HCT116 (cell line): ENCODE measurements at regions not wholly inside any gene's neighbourhood (a gene's known extent, or its start where the extent isn't known, plus 50 kb on each side); places are given as distances from the start of the nearest gene placed in this dataset.

Experiments used
- ATAC-seq: fragments of 200-7000 bp; cut with Tn5 transposase; 2 replicates; pipeline ENCODE4 v1.9.1; 2020; ENCODE audit warnings: mild to moderate bottlenecking, moderate library complexity
- BruUV-seq: library from RNA; stranded (reverse); fragments of 400-500 nt; replicated peaks from 2 replicates; lab custom pipeline; 2021; lab: Mats Ljungman, UMichigan
- CTCF ChIA-PET: fragments of 300-600 bp; sonication (Branson Sonifier 250); formaldehyde crosslinking; loops from one replicate; lab custom pipeline; 2021; ENCODE audit warnings: antibody characterized with exemption; lab: Charles Lee
- POLR2A ChIA-PET: fragments of 300-600, 350-600 bp; sonication (Branson Sonifier 250); formaldehyde crosslinking; loops from one replicate; lab custom pipeline; 2021; ENCODE audit warnings: antibody characterized with exemption; lab: Charles Lee
- RAD21 ChIA-PET, 2 experiments: fragments of 300-600 bp; sonication (Branson Sonifier 250); formaldehyde crosslinking; loops; one replicate each; lab custom pipeline; 2023; ENCODE audit warnings: low total read pairs in 2 of 2; ENCODE audit not compliant: uncharacterized antibody in 2 of 2, unreplicated experiment in 2 of 2, low non-redundant PET in 1 of 2; lab: Charles Lee
- DNase-seq: peaks from one replicate; pipeline ENCODE4 v3.0.0-alpha.2; 2010; ENCODE audit warnings: low read depth, low spot score
- H2AFZ ChIP-seq: fragments of 200-600 bp; shearing (Covaris generic), sonication (generic); 2 replicates; pipeline ENCODE4 v1.6.1; 2017; ENCODE audit warnings: low read depth, mixed run types, mixed read lengths, antibody characterized with exemption, low read length; ENCODE audit not compliant: poor library complexity, severe bottlenecking
- H3K27ac ChIP-seq: 2 replicates; pipeline ENCODE4 v1.5.1; 2012; ENCODE audit warnings: low read depth, low read length
- H3K27me3 ChIP-seq: fragments of 200-600 bp; sonication (generic); 2 replicates; pipeline ENCODE4 v1.6.1; 2016; ENCODE audit warnings: mixed run types, low read length, mixed read lengths; ENCODE audit not compliant: insufficient read depth
- H3K36me3 ChIP-seq, 2 experiments: fragments of 200-500 bp in 1 of 2; fragments of 200-600 bp in 1 of 2; sonication (Bioruptor generic) in 1 of 2; sonication (generic) in 1 of 2; 2 replicates each; pipeline versions ENCODE4 v1.5.1 to v1.6.1; 2014 to 2016; ENCODE audit warnings: low read length in 2 of 2, inconsistent platforms in 1 of 2, mixed read lengths in 1 of 2, mixed run types in 1 of 2; ENCODE audit not compliant: insufficient read depth in 2 of 2, control insufficient read depth in 1 of 2
- H3K4me1 ChIP-seq, 2 experiments: fragments of 200-600 bp in 1 of 2; sonication (generic) in 1 of 2; 2 replicates each; pipeline versions ENCODE4 v1.5.1 to v1.6.1; 2012 to 2017; ENCODE audit warnings: low read length in 2 of 2, inconsistent platforms in 1 of 2, mild to moderate bottlenecking in 1 of 2, mixed read lengths in 1 of 2, mixed run types in 1 of 2, moderate library complexity in 1 of 2; ENCODE audit not compliant: insufficient read depth in 2 of 2, control insufficient read depth in 1 of 2
- H3K4me2 ChIP-seq: fragments of 200-600 bp; sonication (generic); 2 replicates; pipeline ENCODE4 v1.6.1; 2017; ENCODE audit warnings: mixed run types, low read length, mixed read lengths
- H3K4me3 ChIP-seq, 2 experiments: fragments of 200-600 bp in 1 of 2; sonication (generic) in 1 of 2; replicated peaks in 1 of 2; 2 replicates each; pipeline ENCODE4 v1.5.1; 2011 to 2016; ENCODE audit warnings: low read length in 2 of 2, control low read depth in 1 of 2, low read depth in 1 of 2, mild to moderate bottlenecking in 1 of 2, mixed read lengths in 1 of 2, mixed run types in 1 of 2
- H3K79me2 ChIP-seq: fragments of 200-600 bp; sonication (generic); 2 replicates; pipeline ENCODE4 v1.6.1; 2017; ENCODE audit warnings: mild to moderate bottlenecking, mixed run types, low read length, moderate library complexity, mixed read lengths; ENCODE audit not compliant: insufficient read depth
- H3K9ac ChIP-seq: fragments of 200-600 bp; sonication (generic); 2 replicates; pipeline ENCODE4 v1.6.1; 2016; ENCODE audit warnings: low read length, mixed read lengths
- H3K9me2 ChIP-seq: fragments of 200-600 bp; sonication (generic), shearing (Covaris generic); 2 replicates; pipeline ENCODE4 v1.6.1; 2017; ENCODE audit warnings: mixed run types, mild to moderate bottlenecking, moderate library complexity; ENCODE audit not compliant: insufficient read depth
- H3K9me3 ChIP-seq, 2 experiments: fragments of 200-500 bp in 1 of 2; fragments of 200-600 bp in 1 of 2; sonication (Bioruptor generic) in 1 of 2; sonication (generic) in 1 of 2; 2 replicates each; pipeline ENCODE4 v1.6.1; 2014 to 2017; ENCODE audit warnings: low read length in 2 of 2, mixed read lengths in 2 of 2, inconsistent platforms in 1 of 2, low read depth in 1 of 2, mild to moderate bottlenecking in 1 of 2, mixed run types in 1 of 2, moderate library complexity in 1 of 2; ENCODE audit not compliant: control insufficient read depth in 1 of 2, insufficient read depth in 1 of 2
- H4K20me1 ChIP-seq: fragments of 200-600 bp; sonication (generic), shearing (Covaris generic); 2 replicates; pipeline ENCODE4 v1.6.1; 2017; ENCODE audit warnings: mixed run types, mild to moderate bottlenecking, moderate library complexity; ENCODE audit not compliant: insufficient read depth
- CBX3 ChIP-seq: IDR thresholded peaks from 2 replicates; pipeline ENCODE4 v1.6.1; 2012; ENCODE audit warnings: low read depth
- EGR1 ChIP-seq: IDR thresholded peaks from 2 replicates; pipeline ENCODE4 v1.6.1; 2012; ENCODE audit warnings: low read depth
- ELF1 ChIP-seq: IDR thresholded peaks from 2 replicates; pipeline ENCODE4 v1.6.1; 2012; ENCODE audit warnings: low read depth, borderline replicate concordance
- EZH2 ChIP-seq: fragments of 200-600 bp; sonication (generic); IDR thresholded peaks from 2 replicates; pipeline ENCODE4 v1.6.1; 2017; ENCODE audit warnings: antibody characterized with exemption, mixed run types
- EZH2phosphoT487 ChIP-seq: fragments of 200-600 bp; IDR thresholded peaks from 2 replicates; pipeline ENCODE4 v1.6.1; 2018; ENCODE audit warnings: antibody characterized with exemption, borderline replicate concordance
- FOSL1 ChIP-seq: IDR thresholded peaks from 2 replicates; pipeline ENCODE4 v1.6.1; 2012; ENCODE audit warnings: low read depth
- JUND ChIP-seq: IDR thresholded peaks from 2 replicates; pipeline ENCODE4 v1.6.1; 2012
- MAX ChIP-seq: IDR thresholded peaks from 2 replicates; pipeline ENCODE4 v1.6.1; 2012
- POLR2A ChIP-seq: IDR thresholded peaks from 2 replicates; pipeline ENCODE4 v1.7.0; 2011; ENCODE audit warnings: borderline replicate concordance; ENCODE audit not compliant: insufficient read depth, insufficient read length; ENCODE audit errors: extremely low read depth
- POLR2AphosphoS5 ChIP-seq: IDR thresholded peaks from 2 replicates; pipeline ENCODE4 v1.6.1; 2011; ENCODE audit warnings: mild to moderate bottlenecking, low read depth, low read length, moderate library complexity
- RAD21 ChIP-seq: IDR thresholded peaks from 2 replicates; pipeline ENCODE4 v1.6.1; 2012; ENCODE audit warnings: low read depth, mild to moderate bottlenecking
- SP1 ChIP-seq: IDR thresholded peaks from 2 replicates; pipeline ENCODE4 v1.6.1; 2012; ENCODE audit warnings: low read depth
- SRF ChIP-seq: IDR thresholded peaks from 2 replicates; pipeline ENCODE4 v1.6.1; 2012; ENCODE audit warnings: low read depth
- TCF7L2 ChIP-seq: IDR thresholded peaks from 2 replicates; pipeline ENCODE4 v1.7.0; 2011; ENCODE audit warnings: borderline replicate concordance, inconsistent platforms; ENCODE audit not compliant: insufficient read depth, insufficient read length; ENCODE audit errors: extremely low read depth
- YY1 ChIP-seq: IDR thresholded peaks from 2 replicates; pipeline ENCODE4 v1.6.1; 2011; ENCODE audit warnings: low read length, low read depth, moderate library complexity, mild to moderate bottlenecking; ENCODE audit not compliant: insufficient replicate concordance; ENCODE audit errors: extremely low read depth
- ZBTB33 ChIP-seq: IDR thresholded peaks from 2 replicates; pipeline ENCODE4 v1.6.1; 2011; ENCODE audit warnings: mild to moderate bottlenecking, low read length, moderate library complexity; ENCODE audit not compliant: insufficient replicate concordance; ENCODE audit errors: extremely low read depth
- ZNF274 ChIP-seq: fragments of 200-500 bp; sonication (Bioruptor generic); IDR thresholded peaks from 2 replicates; pipeline ENCODE4 v1.6.1; 2014; ENCODE audit warnings: mild to moderate bottlenecking, low read depth, low read length, inconsistent platforms
- intact Hi-C: fragments of 100-400 bp; cut with micrococcal nuclease; formaldehyde crosslinking; loops from 2 replicates; pipeline ENCODE4 v1.10.0; 2022
- TF ChIP-seq, protein P1 (sequence below): IDR thresholded peaks from 2 replicates; pipeline ENCODE4 v1.6.1; 2012
- TF ChIP-seq, protein P2 (sequence below): IDR thresholded peaks from 2 replicates; pipeline ENCODE4 v1.6.1; 2012; ENCODE audit warnings: low read depth
- TF ChIP-seq, protein P3 (sequence below), 3 experiments: fragments of 200-600 bp in 1 of 3; sonication (generic) in 1 of 3; IDR thresholded peaks in 2 of 3; conservative IDR thresholded peaks in 1 of 3; 2 replicates each; pipeline ENCODE4 v1.5.1; 2012 to 2017; ENCODE audit warnings: low read depth in 2 of 3, low read length in 2 of 3, antibody characterized with exemption in 1 of 3, borderline replicate concordance in 1 of 3, control low read depth in 1 of 3, mild to moderate bottlenecking in 1 of 3, mixed read lengths in 1 of 3, mixed run types in 1 of 3, moderate library complexity in 1 of 3; ENCODE audit not compliant: insufficient read depth in 1 of 3

DNA sequence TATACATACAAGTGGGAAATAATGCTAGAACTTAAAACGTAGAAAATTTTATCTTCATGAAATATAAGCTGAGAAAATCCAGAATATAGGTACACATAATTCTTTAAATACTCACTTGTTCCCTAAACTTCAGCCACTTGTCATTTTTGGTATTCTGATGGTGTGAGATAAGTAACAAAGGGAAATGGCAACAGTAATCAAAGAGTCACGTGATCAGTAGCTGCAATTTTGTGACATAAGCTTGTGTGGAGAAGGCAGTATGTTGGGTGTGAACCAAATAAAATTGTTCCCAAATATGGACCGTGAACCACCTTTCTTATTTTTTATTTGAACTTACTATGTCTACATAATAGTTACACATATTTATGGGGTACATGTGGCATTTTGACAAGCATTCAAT is 650.3 kb upstream of the ADARB2 start:
- no peak for DNase-seq
- no peak overlapping the region for H2AFZ ChIP-seq
- no peaks in the 10 kb centered on the region for H3K9me2 ChIP-seq
- H4K20me1 ChIP-seq = no peaks in the 10 kb centered on the region
- H3K36me3 ChIP-seq = no peaks in the 10 kb centered on the region
- ATAC-seq = no peak
- no peak overlapping the region for H3K4me2 ChIP-seq
- H3K27ac ChIP-seq = no peak overlapping the region
- ChIA-PET RAD21 (no interaction called here), POLR2A (no interaction called here), CTCF (no interaction called here)
- peaks cover 8 to 22% of the 10 kb centered on the region in 2 experiments; a peak in 2 of 4 replicates for H3K9me3 ChIP-seq
- intact Hi-C loops = no loop called here
- no peak overlapping the region for H3K9ac ChIP-seq
- H3K4me3 ChIP-seq = no peak overlapping the region
- TF ChIP-seq EZH2 (no peak), YY1 (no peak), POLR2A (no peak), SP1 (no peak), FOSL1 (no peak), ELF1 (no peak), ZBTB33 (no peak), CBX3 (no peak), POLR2AphosphoS5 (no peak), MAX (no peak), TCF7L2 (no peak), SRF (no peak), EGR1 (no peak), JUND (no peak), ZNF274 (no peak), EZH2phosphoT487 (no peak), RAD21 (no peak)
- TF ChIP-seq, protein P1, sequence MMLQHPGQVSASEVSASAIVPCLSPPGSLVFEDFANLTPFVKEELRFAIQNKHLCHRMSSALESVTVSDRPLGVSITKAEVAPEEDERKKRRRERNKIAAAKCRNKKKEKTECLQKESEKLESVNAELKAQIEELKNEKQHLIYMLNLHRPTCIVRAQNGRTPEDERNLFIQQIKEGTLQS = no peak
- TF ChIP-seq, protein P2, sequence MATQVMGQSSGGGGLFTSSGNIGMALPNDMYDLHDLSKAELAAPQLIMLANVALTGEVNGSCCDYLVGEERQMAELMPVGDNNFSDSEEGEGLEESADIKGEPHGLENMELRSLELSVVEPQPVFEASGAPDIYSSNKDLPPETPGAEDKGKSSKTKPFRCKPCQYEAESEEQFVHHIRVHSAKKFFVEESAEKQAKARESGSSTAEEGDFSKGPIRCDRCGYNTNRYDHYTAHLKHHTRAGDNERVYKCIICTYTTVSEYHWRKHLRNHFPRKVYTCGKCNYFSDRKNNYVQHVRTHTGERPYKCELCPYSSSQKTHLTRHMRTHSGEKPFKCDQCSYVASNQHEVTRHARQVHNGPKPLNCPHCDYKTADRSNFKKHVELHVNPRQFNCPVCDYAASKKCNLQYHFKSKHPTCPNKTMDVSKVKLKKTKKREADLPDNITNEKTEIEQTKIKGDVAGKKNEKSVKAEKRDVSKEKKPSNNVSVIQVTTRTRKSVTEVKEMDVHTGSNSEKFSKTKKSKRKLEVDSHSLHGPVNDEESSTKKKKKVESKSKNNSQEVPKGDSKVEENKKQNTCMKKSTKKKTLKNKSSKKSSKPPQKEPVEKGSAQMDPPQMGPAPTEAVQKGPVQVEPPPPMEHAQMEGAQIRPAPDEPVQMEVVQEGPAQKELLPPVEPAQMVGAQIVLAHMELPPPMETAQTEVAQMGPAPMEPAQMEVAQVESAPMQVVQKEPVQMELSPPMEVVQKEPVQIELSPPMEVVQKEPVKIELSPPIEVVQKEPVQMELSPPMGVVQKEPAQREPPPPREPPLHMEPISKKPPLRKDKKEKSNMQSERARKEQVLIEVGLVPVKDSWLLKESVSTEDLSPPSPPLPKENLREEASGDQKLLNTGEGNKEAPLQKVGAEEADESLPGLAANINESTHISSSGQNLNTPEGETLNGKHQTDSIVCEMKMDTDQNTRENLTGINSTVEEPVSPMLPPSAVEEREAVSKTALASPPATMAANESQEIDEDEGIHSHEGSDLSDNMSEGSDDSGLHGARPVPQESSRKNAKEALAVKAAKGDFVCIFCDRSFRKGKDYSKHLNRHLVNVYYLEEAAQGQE = no peak
- TF ChIP-seq, protein P3, sequence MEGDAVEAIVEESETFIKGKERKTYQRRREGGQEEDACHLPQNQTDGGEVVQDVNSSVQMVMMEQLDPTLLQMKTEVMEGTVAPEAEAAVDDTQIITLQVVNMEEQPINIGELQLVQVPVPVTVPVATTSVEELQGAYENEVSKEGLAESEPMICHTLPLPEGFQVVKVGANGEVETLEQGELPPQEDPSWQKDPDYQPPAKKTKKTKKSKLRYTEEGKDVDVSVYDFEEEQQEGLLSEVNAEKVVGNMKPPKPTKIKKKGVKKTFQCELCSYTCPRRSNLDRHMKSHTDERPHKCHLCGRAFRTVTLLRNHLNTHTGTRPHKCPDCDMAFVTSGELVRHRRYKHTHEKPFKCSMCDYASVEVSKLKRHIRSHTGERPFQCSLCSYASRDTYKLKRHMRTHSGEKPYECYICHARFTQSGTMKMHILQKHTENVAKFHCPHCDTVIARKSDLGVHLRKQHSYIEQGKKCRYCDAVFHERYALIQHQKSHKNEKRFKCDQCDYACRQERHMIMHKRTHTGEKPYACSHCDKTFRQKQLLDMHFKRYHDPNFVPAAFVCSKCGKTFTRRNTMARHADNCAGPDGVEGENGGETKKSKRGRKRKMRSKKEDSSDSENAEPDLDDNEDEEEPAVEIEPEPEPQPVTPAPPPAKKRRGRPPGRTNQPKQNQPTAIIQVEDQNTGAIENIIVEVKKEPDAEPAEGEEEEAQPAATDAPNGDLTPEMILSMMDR (IDR thresholded peaks at IDR 0.05 in 2 of 3, conservative IDR thresholded peaks at IDR 0.05 in 1 of 3; ENCODE audit: borderline replicate concordance in 1 of 3, insufficient read depth in 1 of 3, low read depth in 2 of 3, low read length in 2 of 3) = no peak
- no TSS peak for BruUV-seq
- no peaks in the 10 kb centered on the region for H3K27me3 ChIP-seq
- H3K4me1 ChIP-seq = no peaks in the 10 kb centered on the region
- no peaks in the 10 kb centered on the region for H3K79me2 ChIP-seq
